ENCODE measurements at regions not wholly inside any gene's neighbourhood (a gene's known extent, or its start where the extent isn't known, plus 50 kb on each side); places are given as distances from the start of the nearest gene placed in this dataset.

DNA sequence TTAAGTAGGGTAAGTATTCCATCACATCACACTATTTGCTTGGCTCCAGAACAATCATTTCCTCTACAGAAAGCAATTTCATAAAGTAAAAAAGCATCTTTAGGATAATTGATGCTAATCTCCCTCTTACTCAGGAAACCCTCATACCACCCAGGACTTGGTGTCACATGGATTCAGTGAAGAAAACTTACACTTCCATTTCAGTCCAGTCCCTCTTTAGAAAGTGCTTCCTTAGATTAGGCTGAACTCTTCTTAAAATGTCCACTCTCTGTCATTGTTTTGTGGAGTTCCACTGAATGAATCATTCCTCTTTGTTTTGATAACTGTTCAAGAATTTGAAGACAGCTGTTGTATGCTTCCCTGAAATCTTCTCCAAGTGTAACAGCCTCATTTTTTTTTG, 144.0 kb upstream of the ZNF462 start:
- TF ChIP-seq POLR2A (IDR thresholded peaks at IDR 0.05): no peak
- TF ChIP-seq, protein P1, sequence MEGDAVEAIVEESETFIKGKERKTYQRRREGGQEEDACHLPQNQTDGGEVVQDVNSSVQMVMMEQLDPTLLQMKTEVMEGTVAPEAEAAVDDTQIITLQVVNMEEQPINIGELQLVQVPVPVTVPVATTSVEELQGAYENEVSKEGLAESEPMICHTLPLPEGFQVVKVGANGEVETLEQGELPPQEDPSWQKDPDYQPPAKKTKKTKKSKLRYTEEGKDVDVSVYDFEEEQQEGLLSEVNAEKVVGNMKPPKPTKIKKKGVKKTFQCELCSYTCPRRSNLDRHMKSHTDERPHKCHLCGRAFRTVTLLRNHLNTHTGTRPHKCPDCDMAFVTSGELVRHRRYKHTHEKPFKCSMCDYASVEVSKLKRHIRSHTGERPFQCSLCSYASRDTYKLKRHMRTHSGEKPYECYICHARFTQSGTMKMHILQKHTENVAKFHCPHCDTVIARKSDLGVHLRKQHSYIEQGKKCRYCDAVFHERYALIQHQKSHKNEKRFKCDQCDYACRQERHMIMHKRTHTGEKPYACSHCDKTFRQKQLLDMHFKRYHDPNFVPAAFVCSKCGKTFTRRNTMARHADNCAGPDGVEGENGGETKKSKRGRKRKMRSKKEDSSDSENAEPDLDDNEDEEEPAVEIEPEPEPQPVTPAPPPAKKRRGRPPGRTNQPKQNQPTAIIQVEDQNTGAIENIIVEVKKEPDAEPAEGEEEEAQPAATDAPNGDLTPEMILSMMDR (IDR thresholded peaks at IDR 0.05): no peak

Measured in uterus (tissue), 2 donors.